Activated effector memory CD4-positive, alpha-beta T cell treated with anti-CD3 and anti-CD28 coated beads, Interleukin-2, amount 50 U/mL, for 16 hours (primary cell): ENCODE measurements at regions not wholly inside any gene's neighbourhood (a gene's known extent, or its start where the extent isn't known, plus 50 kb on each side); places are given as distances from the start of the nearest gene placed in this dataset.

Experiments
- DNase-seq: peaks from one replicate; pipeline ENCODE4 v3.0.0-alpha.2; 2020

DNA sequence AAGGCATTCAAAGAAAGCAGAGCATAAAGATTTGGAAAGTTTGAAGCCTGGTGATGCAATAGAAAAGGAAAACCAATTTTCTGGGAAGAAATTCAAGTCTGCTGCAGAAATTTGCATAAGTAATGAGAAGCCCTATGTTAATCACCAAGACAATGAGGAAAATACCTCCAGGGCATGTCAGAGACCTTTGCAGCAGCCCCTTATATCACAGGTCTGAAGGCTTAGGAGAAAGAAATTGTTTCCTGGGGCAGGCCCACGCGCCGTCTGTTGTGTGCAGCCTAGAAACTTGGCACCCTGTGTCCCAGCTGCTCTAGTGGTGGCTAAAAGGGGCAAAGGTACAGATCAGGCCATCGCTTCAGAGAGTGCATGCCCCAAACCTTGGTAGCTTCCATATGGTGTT lies 495.3 kb upstream of the CDH6 start:
- DNase-seq: no peak

DNA sequence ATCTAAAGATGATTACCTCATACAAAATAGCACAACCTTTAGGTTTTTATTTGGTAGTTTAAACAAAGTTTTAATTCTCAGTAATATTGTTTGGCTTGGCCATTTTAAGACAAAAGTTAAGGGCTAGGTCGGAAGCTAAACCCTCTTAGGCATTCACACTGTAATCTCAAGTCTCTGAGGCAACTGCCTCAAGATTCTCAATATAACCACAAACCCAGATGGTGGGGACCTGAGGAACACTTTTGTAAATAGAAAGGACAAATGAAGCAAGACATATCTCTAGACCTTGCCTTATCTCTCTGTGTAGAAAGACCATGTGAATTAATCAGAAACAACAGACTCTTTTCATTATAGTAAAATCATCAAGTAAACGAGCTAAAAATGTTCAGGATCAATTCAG lies 500.2 kb upstream of the CDH6 start:
- no peak for DNase-seq

DNA sequence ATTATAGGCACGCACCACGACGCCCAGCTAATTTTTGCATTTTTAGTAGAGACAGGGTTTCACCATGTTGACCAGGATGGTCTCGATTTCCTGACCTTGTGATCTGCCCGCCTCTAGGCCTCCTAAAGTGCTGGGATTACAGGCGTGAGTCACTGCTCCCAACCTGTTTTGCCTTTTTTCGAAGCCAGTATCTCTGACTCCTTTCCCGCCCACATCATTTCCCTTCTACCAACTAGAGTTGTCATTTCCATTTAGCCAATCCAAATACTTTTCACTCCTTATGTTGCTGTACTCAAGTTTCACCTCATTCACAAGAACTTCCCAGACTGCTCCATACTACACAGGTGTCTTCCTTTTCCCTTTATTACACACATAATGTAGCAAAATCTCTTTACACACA lies 502.6 kb upstream of the CDH6 start:
- no peak for DNase-seq

DNA sequence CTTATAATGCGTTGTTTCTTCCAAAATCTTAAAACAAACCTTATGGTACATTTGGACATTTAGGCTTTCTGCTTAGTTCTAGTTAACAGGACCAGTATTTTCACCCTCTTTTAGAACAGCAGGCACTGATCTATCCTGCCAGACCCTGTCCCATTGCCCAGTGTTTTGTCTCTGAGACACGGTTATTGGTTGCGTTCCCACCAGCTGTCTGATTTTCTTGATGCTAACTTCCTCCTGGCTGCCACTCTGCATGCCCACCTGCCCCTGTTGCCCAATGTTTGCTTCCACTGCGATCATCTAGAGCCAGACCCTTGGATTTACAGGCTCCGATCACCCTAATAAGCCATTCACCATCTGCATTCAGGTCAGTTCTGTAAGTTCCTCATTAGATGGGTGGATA lies 506.0 kb upstream of the CDH6 start:
- DNase-seq: no peak

DNA sequence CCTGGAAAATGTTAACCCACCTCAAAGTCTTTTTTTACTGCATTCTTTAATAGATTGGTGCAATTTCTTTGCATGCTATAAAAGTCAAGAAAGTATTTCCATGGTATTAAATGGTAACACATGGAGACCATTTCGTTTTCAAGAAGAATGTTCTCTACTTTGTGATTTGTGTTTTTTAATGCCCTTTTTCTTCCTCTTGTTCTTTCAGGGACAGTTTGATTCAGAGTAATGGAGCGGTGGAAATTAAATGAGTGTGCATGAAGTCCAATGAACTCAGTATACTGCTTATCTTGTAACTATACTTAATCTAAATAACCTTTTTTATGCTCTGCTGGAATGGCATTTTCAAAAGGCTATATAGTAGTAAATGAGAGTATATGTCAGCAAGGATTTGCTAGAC lies 507.0 kb upstream of the CDH6 start:
- DNase-seq: no peak

DNA sequence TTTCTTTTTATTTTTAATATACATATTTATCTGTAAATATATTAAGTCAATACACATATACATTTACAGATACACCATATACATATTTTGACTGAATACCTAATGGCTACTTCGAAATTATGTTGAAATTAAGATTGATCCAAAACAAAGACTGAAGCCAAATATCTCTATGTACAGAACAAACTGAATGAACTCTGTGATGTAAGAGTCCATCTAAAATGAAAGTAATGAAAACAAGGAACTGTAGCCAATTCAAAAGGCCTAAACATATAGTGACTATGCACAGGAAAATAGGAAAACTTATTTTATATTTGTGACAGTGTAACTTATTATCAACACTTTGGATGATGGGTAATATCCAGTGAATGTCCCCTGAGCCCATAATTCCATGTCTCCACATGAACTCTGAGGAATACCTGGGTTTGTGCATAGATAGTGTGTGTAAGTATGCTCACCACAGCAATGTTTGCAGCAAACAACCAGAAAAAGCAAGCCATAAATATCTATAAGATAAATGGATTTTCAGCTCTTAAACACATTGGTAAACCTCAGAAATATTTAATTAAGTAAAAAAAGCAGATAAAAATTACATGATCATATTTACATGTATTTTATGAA lies 517.2 kb upstream of the CDH6 start:
- DNase-seq: no peak

DNA sequence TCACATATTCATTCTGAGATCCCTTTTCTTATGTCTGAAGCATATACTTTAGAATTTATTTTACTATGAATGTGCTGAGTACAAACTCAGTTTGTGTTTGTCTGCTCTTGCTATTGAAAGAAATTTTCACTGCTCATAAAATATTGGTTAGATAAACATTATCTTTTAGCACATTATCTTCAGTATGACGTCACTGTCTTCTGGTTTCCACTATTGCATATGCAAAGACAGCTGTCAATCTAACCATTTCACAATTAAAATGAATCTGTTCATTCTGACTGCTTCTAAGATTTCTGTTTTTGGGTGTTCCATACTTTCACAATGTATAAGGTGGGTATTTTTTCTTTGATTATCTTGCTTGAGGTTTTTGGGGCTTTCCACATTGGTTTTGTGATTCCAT lies 526.2 kb upstream of the CDH6 start:
- DNase-seq: no peak

DNA sequence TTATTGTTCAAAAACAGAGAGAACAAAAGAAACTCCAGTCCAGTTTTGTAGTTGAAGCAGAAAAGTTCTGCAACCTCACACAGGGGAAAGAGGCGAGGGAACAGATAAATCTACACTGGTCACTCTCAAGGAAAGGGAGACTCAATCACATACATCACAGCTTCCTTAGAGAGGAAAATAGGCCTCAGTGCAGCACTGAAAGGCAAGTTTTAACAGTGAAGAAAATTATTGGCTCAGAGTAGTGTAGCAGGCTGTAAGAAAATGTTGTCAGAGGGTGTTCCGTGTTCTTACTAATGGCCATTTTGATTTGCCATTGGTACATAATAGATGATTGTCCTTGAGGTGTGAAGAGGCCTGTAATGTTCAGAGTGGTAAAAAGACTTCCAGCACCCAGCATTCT lies 530.0 kb upstream of the CDH6 start:
- DNase-seq: no peak

DNA sequence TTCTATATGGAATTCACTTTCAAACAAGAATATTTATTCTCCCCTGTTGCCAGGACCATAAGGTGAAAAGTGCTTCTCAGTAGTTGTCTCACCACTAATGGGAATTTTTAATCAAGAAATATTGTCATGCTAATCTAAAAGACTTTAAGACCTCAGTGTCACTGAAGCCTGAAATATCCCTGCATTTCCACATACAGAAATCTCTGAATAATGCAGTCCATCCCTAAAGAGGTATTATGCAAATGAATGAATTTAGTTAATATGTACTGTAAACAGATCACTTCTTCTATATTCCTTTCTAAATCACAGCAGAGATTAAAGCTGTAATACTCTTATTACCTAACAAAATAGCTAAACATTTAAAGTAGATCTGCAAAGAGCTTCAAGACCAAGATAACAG lies 531.1 kb upstream of the CDH6 start:
- DNase-seq: no peak

DNA sequence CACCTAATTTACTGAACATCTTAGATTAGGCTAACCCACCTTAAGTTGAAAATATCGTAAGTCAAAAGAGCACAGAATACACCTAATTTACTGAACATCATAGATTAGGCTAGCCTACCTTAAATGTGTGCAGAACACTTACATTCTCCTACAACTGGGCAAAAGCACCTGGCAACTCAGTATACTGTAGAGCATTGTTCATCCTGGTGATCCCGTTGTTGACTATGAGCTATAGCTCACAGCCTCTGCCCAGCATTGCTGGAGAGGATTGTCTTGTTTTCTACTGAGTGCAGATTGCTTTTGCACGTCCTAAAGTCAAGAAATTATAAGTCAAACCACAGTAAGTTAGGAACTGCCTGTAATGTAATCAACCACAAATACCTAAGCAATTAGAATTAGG lies 531.8 kb upstream of the CDH6 start:
- DNase-seq: no peak

DNA sequence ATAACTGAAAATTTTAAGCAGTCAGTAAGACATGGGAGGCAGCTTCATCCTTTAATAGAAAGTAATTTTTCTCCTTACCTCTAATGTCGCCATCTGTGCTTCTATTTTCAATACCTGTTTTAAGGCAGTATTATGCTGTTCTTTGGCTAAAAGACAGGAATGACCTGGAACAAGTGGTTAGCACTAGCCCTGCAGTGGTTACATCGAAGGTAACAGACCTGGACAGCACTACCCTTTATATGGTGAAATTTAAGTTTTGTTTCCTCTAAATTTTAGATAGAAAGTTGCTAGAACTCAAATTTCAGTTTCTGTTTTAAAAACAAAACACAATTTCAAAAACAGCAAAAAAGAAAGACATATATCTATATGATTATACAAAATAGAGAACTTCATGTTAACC lies 534.1 kb upstream of the CDH6 start:
- no peak for DNase-seq

DNA sequence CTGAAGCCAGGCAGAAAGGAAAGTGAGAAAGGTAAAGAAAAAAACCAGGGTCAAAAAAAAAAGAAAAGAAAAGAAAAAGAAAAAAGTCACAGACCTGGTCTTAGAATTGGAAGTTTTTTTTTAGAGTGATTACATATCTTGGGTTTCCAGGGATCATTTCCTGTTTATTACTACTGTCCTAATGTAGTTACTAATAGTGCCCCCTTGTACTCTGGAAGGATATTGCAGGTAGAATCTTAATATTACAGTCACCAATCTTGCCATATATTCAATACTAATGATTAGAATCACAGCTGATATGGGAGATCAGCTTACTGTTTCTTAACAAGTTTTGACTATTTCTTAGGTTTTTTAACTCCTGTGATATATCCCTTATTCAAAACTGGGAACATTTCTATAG lies 543.2 kb upstream of the CDH6 start:
- DNase-seq: no peak

DNA sequence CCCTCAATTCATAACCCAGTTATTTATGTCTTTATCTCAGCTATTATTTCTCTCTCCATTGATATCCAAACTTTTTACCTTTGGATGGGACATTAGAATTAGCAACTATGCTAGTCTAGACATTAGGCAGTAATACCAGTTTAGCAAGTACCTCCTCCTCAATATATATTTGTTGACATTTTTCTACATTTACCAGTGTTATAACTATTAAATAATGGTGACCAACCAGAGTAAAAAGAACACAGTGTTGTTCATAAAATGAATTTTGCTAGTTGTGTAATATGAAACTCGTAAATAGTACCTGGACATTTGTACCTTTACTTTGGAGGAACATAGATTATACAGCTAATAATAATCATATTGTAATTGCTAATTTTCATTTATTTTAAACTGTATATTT lies 554.6 kb upstream of the CDH6 start:
- DNase-seq: no peak

DNA sequence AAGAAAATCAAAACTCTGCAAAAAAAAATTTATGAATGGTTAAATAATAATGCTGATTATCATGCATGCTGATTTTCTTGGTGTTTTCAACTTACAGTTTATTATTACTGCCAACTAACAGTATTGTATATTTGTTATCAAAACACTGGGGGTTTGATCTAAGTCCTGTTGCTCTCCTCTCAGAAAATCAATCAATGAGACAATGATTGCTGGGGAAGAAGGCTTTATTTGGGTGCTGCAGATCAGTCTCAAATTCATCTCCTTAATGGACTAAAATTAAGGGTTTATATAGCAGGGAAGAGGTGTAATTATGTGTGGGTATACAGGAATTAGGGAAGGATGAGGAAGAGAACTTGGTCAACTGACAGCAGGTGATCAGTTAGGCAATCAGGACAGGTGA lies 565.5 kb upstream of the CDH6 start:
- DNase-seq: no peak

DNA sequence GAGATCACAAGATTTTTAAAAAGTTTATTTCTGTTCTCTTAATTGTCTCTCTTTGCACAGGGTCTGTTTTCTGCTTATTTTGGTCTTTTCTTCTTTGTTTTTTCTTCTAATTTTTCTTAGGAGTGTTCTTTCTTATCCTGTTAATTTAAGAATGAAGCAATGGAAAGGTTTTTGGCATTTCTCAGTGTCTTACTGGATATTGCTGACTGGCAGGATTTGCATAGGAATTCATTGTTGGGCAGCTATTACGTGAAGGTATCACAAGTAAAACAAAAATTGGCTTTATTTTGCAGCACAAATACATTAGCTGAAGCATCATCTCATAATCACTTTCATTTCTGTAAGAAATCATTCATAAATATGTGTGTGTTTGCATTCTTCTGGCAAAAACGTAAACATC lies 566.9 kb upstream of the CDH6 start:
- DNase-seq: no peak

DNA sequence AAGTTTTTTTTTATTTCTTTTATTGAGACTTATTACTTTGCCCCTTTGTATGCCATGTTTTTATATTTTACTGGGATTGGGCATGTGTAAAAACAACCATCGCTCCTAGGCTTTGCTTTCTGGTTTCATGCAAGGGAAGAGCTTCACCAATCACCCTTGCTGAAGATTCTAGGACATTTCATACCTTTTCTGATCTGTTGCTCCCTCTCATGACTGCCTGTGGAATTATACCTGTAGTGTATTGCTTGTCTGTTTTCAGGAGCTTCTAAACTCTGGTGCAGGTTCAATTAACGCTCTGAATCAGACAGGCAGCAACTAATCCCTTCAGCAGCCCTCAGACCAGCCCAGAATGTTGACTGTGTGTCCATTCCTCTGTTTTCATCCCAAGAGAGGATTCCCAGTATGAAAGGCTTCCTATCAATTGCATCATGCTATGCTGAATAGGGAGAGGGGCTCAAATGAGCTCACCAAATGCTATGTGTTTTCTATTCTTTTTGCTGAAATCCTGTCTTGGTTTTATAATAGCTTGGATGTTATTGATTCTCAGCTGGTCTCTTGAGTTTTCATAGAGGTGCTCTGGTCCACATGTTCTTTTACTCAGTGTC lies 572.9 kb upstream of the CDH6 start:
- DNase-seq: no peak

DNA sequence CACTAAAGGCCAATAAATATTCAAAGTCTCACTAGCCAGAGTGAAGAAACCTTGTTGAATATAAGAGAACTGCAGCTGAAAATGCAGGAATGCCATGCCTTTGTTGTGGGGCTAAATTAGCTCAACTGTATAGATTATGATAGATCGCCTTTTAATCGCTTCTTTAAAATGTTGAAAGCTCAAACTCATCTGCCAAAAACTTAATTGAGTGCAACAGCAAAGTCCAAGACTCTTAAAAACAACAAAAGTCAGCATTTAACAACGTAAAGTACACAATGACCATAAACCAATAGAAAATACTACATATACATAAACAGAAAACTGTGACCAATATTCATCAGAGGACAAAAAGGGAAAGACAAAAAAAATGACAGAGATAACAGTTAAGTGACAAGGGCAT lies 585.0 kb upstream of the CDH6 start:
- DNase-seq: no peak

DNA sequence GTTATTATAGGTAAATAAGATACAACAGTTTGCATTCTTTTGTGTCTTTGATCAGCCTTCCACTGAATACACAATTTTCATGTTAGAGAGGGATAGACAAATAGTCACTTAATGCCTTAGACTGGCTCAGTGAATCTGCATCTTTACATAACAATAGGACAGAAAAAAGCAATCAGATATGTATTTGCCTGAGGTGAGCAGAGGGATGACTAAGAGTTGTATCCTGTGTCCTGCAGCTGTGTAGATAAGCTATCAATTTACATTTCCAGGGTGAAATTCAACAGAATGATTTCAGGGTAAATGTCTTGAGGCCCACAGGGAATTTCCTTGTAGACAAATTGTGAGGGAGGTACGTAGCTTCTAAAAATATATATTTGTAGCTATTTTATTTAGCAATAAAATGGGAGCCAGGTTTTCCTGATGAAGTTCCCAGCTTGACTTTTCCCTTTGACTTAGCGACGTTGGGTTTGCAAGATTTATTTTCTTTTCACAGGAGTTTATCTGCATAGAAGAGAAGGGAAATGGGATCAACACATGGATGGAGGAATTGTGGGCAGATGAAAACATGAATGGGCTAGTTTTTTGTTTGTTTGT lies 586.1 kb upstream of the CDH6 start:
- no peak for DNase-seq

DNA sequence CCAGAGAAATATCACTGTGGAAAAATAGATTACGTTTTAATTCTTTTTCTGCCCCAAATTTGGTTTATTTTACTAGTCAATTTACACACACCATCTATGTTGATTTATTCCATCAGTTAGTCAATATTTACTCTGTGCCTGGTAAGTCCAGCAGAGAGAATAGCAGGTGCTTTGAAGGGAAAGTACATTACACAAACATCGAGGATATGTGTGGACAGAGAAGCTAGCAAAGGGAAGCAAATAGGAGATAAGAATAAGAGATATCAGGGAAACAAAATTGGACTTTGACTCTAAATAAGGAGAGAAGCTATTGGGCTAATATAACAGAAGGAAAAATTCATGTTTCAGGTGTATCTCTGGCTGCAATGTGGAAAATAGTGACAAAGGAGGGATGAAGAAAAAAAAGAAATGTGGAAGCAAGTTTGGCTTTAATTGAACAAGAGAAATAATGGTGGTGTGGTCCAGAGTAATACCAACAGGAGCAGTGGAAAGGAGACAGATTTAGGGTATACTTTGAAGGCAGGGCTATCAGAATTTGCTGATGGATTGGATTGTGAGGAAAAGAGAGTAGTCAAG lies 587.7 kb upstream of the CDH6 start:
- DNase-seq: no peak

DNA sequence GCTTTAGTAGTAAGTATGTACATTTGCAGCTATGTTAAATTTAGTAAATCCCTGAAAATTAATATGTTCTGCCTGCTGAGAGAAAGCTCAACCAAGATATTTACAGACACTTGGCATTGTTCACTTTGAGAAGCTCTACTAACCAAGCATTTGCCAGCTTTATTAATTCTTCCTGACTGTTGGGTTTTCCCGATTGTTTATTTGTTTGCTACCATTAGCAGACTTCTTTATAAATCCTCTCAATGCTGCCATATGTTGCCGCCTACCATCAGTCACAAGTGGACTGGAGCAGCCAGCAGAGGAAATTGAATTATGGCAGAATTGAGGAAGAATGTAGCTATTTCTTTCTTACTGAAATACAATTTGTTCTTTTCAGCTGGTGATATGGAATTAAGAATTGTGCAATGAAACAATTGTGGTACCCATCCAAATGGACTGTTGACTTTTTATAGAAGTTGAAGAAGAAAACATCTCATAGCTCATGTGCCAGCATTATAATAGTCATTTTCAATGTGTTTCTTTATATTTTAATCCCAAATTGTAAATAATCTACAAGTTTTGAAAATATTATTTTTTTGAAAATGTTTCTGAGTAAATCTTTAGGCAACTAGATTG lies 588.7 kb upstream of the CDH6 start:
- DNase-seq: no peak

DNA sequence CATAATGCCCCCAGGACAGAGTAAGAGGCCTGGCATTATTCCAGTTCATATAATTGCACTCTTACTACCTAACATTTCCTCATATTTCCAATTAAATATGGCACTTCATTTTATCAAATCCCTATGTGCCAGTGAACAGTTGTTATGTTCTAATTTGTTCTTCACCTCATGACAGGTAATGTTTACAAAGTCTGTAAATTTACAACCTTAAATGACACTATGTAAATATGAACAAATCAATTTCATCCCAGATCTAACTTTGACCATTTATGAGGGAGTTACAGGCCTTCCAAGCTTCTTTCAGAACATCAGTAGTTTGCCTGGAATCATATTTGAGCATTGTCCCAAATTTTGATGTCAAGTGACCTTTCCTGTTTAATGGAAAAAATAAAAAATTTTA lies 592.6 kb upstream of the CDH6 start:
- DNase-seq: no peak

DNA sequence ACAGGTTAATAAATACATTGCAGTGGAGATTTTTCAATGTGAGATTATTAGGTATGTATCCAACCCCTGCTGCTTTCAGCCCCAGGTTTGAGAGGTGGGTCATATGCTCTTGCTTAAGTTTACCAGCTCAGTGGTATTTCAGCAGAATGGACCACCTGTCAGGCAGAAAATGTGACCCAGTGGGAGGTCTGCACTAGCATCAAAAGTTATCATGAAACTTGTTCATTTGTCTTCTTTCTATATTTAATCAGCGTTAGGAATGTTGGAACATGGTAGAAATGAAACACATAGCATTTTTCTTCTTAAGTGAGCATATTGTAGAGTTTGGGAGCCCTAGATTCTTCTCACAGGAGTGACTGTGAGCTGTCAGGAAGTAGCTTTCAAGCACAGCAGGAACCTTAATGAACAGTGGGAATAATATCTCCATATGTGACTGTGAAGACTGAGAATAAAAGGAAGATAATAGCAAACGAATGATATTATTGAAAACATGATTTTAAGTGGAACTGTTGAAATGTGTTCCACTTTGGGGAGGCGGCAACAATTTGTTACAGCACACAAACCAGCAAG lies 596.9 kb upstream of the CDH6 start:
- DNase-seq: no peak

DNA sequence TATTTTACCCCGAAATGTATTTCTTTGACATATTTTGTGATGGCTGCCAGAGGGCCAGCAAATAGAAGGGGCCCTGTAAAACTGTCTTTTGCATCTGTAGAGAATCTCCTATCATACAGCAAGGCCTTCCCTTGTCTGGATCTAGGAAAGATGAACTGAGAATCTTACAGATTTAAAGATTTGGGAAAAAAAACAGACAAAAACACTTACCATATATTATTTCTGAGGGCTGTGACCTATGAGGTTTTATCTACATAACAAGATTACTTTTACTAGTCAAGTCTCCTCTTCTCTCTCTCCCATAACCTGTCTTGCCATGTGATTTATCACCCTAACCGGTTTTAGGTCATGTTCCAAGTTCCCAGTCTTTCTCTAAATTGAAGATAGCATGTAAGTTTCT lies 599.2 kb upstream of the CDH6 start:
- DNase-seq: no peak

DNA sequence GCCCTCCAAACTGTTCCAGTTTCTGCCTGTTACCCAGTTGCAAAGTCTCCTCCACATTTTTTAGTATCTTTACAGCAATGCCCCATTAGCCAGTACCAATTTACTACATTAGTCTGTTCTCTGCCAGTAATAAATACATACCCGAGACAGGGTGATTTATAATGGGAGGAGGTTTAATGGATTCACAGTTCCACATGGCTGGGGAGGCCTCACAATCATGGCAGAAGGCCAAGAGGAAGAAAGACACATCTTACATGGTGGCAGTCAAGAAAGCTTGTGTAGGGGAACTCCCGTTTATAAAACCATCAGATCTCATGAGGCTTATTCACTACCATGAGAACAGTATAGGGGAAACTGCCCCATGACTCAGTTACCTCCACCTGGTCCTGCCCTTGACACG lies 600.7 kb upstream of the CDH6 start:
- no peak for DNase-seq
